NCI-H446 treated with DMSO at 0.1 percent for 48 hours (cell line): ENCODE measurements at regions not wholly inside any gene's neighbourhood (a gene's known extent, or its start where the extent isn't known, plus 50 kb on each side); places are given as distances from the start of the nearest gene placed in this dataset.

Source experiments
- DNase-seq: peaks from one replicate; lab custom pipeline; 2025; lab: John Stamatoyannopoulos, UW

- no peak for DNase-seq
These were observed 60.8 kb upstream of the NUDT12 start for GRCh38 chr5:103623425-103623824.

GRCh38 chr5:103621548-103621930 lies 59.0 kb upstream of the NUDT12 start:
- DNase-seq = no peak

GRCh38 chr5:103620851-103621547 lies 58.4 kb upstream of the NUDT12 start:
- no peak for DNase-seq

- DNase-seq = no peak
These were observed 55.3 kb upstream of the NUDT12 start for GRCh38 chr5:103617913-103618312.

GRCh38 chr5:103617090-103617489 lies 54.5 kb upstream of the NUDT12 start:
- DNase-seq = peak; percentile 36

GRCh38 chr5:103612545-103612944 lies 50.0 kb upstream of the NUDT12 start:
- DNase-seq = no peak
